ENCODE measurements at regions not wholly inside any gene's neighbourhood (a gene's known extent, or its start where the extent isn't known, plus 50 kb on each side); places are given as distances from the start of the nearest gene placed in this dataset.

DNA sequence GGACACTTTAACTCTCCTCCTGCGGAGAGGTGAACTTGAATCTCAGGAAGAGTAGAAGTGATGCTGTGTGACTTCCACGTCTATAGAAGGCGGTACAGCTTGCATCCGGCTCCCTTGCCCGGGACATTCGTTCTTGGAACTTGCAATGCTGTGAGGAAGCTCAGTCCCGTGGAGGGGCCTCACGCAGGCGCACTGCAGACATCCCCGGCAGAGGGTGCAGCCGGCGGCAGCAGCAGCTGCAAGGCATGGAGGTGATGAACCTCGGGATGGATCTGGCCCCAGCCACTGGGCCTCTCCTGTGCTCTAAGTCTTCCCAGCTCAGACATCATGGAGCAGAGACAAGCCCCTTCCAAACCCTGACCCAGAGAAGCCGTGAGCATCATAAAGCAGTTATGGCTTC, 61.8 kb upstream of the SOD1 start:
- Histone ChIP-seq H3K4me1 (ENCODE audit: control insufficient read depth, insufficient read depth, low read length) (no peaks in the 10 kb centered on the region), H3K9me3 (replicated peaks; ENCODE audit: control insufficient read depth, insufficient read depth, low read length) (no peaks in the 10 kb centered on the region), H4K20me1 (ENCODE audit: control insufficient read depth, insufficient read depth) (no peaks in the 10 kb centered on the region), H3K9ac (ENCODE audit: control insufficient read depth, insufficient read depth, low read length) (no peak overlapping the region), H2AFZ (ENCODE audit: control insufficient read depth, low read depth, low read length) (no peak overlapping the region), H3K27me3 (replicated peaks in 1 of 2; ENCODE audit: control insufficient read depth in 2 of 2, insufficient read depth in 2 of 2, low read length in 1 of 2) (no peaks in the 10 kb centered on the region), H3K4me2 (ENCODE audit: control insufficient read depth, insufficient read depth) (no peak overlapping the region), H3K36me3 (ENCODE audit: control insufficient read depth in 2 of 2, insufficient read depth in 2 of 2, low read length in 1 of 2) (no peaks in the 10 kb centered on the region), H3K27ac (ENCODE audit: control insufficient read depth, insufficient read depth) (no peak overlapping the region), H3K79me2 (ENCODE audit: control insufficient read depth, insufficient read depth, low read length) (no peaks in the 10 kb centered on the region), H3K4me3 (no peak overlapping the region)
- no peak for DNase-seq (ENCODE audit: low read depth, low spot score)
- POLR2A ChIA-PET, result no interaction called here
- no TSS peak for BruUV-seq (replicated peaks)
- intact Hi-C loops (cut with micrococcal nuclease; ENCODE audit: unreplicated experiment), result no loop called here
- CTCF ChIA-PET, result interaction anchor here (0.8 to 1.2 kb wide), 2 partner anchors 17 to 490 kb away, joined by 5 to 7 read pairs; no protein-coding TSS in a partner anchor
- in situ Hi-C loops (cut with MboI), result loop anchor here (25.0 kb wide), 1 partner anchor 1535 kb away; no protein-coding TSS in a partner anchor
- WGBS (ENCODE audit: insufficient coverage, insufficient replicate concordance, low lambda C conversion rate, missing lambda C conversion rate), result 46% methylated on average over 14 of the region's 14 CpGs
- SMC1A ChIA-PET (ENCODE audit: uncharacterized antibody, unreplicated experiment), result no interaction called here
- FAIRE-seq, result no peak
- no peak for ATAC-seq
- RAD21 ChIA-PET (ENCODE audit: unreplicated experiment), result interaction anchor here (1.0 kb wide), 1 partner anchor 16 kb away, joined by 3 read pairs; no protein-coding TSS in a partner anchor
- TF ChIP-seq ASH2L (IDR thresholded peaks at IDR 0.05; ENCODE audit: borderline replicate concordance, low read depth) (no peak), KAT2A (conservative IDR thresholded peaks at IDR 0.05; ENCODE audit: control insufficient read depth, low read depth, low read length) (no peak), NR2C1 (IDR thresholded peaks at IDR 0.05) (no peak), TCF3 (IDR thresholded peaks at IDR 0.05; ENCODE audit: borderline replicate concordance, insufficient read depth, low read depth, low read length) (no peak), MTA3 (IDR thresholded peaks at IDR 0.05; ENCODE audit: borderline replicate concordance, low read length) (no peak), ETV6 (conservative IDR thresholded peaks at IDR 0.05 in 1 of 2, IDR thresholded peaks at IDR 0.05 in 1 of 2; ENCODE audit: borderline replicate concordance in 1 of 2, low read depth in 1 of 2) (no peak), RBBP5 (conservative IDR thresholded peaks at IDR 0.05) (no peak), IKZF1 (conservative IDR thresholded peaks at IDR 0.05) (no peak), SP1 (IDR thresholded peaks at IDR 0.05; ENCODE audit: low read depth, low read length) (no peak)
- TF ChIP-seq, protein P1, sequence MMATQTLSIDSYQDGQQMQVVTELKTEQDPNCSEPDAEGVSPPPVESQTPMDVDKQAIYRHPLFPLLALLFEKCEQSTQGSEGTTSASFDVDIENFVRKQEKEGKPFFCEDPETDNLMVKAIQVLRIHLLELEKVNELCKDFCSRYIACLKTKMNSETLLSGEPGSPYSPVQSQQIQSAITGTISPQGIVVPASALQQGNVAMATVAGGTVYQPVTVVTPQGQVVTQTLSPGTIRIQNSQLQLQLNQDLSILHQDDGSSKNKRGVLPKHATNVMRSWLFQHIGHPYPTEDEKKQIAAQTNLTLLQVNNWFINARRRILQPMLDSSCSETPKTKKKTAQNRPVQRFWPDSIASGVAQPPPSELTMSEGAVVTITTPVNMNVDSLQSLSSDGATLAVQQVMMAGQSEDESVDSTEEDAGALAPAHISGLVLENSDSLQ (IDR thresholded peaks at IDR 0.05), result no peak
- TF ChIP-seq, protein P2, sequence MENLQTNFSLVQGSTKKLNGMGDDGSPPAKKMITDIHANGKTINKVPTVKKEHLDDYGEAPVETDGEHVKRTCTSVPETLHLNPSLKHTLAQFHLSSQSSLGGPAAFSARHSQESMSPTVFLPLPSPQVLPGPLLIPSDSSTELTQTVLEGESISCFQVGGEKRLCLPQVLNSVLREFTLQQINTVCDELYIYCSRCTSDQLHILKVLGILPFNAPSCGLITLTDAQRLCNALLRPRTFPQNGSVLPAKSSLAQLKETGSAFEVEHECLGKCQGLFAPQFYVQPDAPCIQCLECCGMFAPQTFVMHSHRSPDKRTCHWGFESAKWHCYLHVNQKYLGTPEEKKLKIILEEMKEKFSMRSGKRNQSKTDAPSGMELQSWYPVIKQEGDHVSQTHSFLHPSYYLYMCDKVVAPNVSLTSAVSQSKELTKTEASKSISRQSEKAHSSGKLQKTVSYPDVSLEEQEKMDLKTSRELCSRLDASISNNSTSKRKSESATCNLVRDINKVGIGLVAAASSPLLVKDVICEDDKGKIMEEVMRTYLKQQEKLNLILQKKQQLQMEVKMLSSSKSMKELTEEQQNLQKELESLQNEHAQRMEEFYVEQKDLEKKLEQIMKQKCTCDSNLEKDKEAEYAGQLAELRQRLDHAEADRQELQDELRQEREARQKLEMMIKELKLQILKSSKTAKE (IDR thresholded peaks at IDR 0.05; ENCODE audit: low read depth, poor library complexity, severe bottlenecking), result no peak
- TF ChIP-seq, protein P3, sequence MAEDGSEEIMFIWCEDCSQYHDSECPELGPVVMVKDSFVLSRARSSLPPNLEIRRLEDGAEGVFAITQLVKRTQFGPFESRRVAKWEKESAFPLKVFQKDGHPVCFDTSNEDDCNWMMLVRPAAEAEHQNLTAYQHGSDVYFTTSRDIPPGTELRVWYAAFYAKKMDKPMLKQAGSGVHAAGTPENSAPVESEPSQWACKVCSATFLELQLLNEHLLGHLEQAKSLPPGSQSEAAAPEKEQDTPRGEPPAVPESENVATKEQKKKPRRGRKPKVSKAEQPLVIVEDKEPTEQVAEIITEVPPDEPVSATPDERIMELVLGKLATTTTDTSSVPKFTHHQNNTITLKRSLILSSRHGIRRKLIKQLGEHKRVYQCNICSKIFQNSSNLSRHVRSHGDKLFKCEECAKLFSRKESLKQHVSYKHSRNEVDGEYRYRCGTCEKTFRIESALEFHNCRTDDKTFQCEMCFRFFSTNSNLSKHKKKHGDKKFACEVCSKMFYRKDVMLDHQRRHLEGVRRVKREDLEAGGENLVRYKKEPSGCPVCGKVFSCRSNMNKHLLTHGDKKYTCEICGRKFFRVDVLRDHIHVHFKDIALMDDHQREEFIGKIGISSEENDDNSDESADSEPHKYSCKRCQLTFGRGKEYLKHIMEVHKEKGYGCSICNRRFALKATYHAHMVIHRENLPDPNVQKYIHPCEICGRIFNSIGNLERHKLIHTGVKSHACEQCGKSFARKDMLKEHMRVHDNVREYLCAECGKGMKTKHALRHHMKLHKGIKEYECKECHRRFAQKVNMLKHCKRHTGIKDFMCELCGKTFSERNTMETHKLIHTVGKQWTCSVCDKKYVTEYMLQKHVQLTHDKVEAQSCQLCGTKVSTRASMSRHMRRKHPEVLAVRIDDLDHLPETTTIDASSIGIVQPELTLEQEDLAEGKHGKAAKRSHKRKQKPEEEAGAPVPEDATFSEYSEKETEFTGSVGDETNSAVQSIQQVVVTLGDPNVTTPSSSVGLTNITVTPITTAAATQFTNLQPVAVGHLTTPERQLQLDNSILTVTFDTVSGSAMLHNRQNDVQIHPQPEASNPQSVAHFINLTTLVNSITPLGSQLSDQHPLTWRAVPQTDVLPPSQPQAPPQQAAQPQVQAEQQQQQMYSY (CRISPR knock-in tag; IDR thresholded peaks at IDR 0.05), result no peak
- TF ChIP-seq, protein P4, sequence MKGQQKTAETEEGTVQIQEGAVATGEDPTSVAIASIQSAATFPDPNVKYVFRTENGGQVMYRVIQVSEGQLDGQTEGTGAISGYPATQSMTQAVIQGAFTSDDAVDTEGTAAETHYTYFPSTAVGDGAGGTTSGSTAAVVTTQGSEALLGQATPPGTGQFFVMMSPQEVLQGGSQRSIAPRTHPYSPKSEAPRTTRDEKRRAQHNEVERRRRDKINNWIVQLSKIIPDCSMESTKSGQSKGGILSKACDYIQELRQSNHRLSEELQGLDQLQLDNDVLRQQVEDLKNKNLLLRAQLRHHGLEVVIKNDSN (IDR thresholded peaks at IDR 0.05; ENCODE audit: borderline replicate concordance, extremely low read length, insufficient read depth, low read depth, low read length), result no peak
- TF ChIP-seq, protein P5, sequence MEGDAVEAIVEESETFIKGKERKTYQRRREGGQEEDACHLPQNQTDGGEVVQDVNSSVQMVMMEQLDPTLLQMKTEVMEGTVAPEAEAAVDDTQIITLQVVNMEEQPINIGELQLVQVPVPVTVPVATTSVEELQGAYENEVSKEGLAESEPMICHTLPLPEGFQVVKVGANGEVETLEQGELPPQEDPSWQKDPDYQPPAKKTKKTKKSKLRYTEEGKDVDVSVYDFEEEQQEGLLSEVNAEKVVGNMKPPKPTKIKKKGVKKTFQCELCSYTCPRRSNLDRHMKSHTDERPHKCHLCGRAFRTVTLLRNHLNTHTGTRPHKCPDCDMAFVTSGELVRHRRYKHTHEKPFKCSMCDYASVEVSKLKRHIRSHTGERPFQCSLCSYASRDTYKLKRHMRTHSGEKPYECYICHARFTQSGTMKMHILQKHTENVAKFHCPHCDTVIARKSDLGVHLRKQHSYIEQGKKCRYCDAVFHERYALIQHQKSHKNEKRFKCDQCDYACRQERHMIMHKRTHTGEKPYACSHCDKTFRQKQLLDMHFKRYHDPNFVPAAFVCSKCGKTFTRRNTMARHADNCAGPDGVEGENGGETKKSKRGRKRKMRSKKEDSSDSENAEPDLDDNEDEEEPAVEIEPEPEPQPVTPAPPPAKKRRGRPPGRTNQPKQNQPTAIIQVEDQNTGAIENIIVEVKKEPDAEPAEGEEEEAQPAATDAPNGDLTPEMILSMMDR (IDR thresholded peaks at IDR 0.05 in 2 of 3, conservative IDR thresholded peaks at IDR 0.05 in 1 of 3; ENCODE audit: control insufficient read depth in 2 of 3, extremely low read depth in 1 of 3, insufficient read depth in 1 of 3, low read depth in 3 of 3, low read length in 3 of 3), result no peak
